Cerebellar nuclear complex (tissue), 1 donor: ENCODE measurements at regions not wholly inside any gene's neighbourhood (a gene's known extent, or its start where the extent isn't known, plus 50 kb on each side); places are given as distances from the start of the nearest gene placed in this dataset.

Experiments used
- DNase-seq, 2 experiments: peaks; one replicate each; lab custom pipeline; 2025; lab: John Stamatoyannopoulos, UW

DNA sequence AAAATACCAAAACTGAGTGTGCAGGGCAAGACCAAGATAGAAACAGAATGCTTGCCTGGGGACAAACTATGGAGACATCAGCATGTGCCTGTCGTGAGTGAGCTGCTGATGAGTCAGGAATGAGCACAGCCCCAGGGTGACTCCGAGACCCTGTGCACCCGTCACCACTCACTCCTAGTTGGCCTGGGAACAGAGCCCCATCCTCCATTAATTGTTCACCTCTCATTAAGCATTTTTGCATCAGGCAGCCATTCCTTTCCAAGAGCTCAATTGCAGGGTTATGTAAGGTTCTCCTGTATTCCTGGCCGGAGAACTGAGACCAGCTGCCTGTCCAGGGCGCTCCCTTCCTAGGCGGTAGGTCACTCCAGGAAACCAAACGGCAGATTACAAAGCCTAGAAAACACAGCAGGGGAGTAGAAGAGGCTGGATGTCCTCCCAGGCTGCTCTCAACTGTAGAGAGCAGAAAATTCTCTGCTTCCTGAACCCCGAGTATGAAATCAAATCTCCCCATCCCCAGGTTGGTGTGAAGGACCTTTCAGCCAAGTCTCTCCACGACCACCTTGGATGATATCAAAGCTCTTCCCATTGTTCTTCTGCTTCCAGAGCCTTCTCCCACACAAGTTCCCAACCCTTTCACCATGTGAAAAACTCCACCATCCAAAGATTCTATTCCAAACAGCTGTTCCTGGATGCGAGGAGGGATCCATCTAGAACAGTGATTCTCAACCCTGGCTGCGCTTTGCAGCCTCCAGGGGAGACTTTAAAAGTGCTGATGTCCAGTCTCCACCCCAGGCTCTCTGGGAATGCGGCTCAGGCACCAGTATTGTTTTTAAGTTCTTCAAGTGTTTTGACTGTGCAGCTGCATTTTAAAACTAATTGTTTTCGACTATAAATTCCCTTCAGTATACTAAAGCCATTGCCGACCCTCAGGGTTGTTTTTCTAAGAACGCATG, 532.6 kb upstream of the JARID2 start:
- DNase-seq, result peak in 1 of 2 experiments; percentile 58

DNA sequence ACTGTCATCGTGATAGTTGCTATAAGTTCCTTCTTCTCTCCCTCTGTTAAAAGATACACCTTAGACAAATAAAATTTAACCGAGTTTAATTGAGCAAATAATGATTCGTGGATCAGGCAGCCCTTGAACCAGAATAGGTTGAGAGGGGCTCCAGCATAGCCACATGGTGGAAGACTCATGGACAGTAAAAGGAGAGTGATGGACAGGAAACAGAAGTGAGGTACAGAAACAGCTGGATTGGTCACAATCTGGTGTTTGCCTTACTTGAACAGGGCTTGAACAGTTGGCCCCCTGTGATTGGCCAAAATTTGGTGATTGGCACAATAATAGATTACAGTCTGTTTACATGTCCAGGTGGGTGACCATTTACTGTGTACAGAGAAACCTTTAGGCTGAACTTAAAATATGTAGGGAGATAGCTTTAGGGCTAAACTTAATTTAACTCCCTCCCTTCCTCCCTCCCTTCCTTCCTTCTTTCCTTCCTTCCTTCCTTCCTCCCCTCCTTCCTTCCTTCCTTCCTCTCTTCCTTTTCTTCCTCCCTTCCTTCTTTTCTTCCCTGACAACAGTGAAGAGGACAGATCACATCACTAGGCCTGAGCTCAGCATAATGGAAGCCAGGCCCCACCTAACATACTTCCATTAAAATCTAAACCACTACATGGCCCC, 531.8 kb upstream of the JARID2 start:
- no peak for DNase-seq

DNA sequence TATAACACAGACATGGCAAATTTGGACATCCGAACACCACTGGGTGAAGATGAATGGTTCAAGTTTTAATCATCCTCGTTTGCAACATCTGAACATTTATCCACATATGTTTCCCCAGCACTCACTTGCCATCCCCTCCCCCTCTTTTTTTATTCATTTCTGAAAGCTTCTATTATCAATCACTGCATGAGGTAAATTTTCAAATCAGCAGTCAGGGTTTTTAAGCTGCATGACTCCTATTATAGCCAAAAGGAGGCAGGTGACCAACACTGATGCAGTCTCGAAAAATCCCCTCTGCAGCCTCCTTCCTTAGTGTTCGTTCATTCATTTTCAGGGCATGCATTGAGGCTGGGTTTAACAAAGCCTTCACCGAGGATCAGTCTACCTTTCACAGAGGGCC, 530.8 kb upstream of the JARID2 start:
- no peak for DNase-seq

DNA sequence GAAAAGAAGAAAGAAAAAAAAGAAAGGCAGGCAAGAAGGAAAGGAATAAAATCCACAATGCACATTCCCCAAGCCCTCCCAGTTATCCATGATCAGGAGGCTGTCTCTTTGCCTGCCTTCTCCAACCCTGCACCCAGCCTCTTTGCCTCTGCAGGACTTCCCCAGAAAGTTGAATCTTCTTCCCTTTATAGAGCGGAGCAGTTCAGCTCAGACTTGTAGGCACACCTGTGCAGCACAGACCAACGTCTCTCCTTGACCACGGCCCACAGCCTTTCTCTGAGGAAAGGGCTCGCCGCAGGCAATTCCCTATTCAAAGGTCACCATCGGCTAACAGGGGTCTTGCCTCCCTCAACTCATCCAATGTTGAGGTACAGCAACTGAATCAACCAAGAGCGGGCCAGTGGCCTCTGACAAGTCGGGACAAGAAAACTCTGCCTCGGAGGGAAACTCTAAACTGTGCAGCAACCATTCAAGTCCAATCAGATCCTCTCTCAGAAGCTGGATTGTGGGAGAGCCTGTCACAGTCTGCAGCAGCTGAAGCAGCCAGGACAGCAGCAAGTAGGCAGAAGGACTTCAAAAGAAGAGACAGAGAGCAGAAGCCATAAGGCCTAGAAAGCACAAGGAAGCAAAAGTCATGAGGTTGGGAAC, 529.2 kb upstream of the JARID2 start:
- no peak for DNase-seq

DNA sequence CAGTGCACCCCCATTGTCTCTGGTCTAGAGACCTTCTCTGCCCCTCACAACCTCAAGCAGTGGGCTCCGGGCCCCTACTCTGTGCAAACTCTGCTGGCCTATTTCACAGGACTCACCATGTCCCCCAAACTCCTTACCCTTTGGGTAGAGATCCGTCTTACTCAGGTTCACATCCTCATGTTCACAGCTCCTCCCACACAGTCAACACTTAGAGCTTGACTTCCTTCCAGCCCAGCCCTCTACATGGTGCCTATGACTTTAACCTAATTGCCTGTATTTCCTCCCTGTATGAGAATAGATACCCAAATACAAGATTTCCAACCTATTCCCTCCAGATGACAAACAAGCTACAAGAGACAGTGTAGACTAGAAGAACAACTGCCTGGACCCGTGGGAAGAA, 528.6 kb upstream of the JARID2 start:
- DNase-seq, result no peak

DNA sequence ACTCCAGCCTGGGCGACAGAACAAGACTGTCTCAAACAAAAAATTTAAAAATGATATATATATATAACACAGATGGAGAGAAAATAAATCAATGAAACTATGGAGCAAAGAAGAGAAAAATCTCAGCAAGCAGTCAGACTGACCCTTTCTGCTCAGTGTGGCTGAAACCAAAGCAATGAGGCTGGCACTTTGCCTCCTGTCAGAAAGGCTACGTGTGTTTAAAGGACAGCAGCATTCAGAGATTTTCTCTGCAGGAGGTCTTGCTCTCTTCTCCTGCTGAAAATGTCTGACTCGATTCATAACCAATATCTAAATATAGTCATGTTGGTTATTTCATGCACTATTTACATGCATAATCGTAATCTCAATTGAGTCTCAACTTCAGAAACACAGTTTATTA, 527.0 kb upstream of the JARID2 start:
- DNase-seq, result no peak

DNA sequence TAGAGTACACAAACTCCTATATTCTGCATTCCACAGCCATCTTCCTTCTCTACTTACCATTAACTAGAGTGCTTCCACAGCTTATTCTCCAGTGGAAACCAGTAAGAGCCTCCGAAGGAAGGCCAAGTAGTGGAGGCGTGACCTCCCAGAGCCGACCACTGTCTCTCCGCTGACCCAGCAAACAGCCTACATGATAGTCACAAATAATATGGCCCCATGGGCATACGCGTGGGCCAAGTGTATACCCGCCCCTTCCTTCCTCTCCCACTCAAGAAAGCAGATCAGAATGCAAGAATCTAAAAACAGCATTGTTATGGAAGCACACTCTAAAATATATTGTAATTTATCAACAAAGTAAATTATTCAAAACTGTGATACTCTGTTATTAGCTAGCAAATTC, 526.6 kb upstream of the JARID2 start:
- DNase-seq, result no peak

DNA sequence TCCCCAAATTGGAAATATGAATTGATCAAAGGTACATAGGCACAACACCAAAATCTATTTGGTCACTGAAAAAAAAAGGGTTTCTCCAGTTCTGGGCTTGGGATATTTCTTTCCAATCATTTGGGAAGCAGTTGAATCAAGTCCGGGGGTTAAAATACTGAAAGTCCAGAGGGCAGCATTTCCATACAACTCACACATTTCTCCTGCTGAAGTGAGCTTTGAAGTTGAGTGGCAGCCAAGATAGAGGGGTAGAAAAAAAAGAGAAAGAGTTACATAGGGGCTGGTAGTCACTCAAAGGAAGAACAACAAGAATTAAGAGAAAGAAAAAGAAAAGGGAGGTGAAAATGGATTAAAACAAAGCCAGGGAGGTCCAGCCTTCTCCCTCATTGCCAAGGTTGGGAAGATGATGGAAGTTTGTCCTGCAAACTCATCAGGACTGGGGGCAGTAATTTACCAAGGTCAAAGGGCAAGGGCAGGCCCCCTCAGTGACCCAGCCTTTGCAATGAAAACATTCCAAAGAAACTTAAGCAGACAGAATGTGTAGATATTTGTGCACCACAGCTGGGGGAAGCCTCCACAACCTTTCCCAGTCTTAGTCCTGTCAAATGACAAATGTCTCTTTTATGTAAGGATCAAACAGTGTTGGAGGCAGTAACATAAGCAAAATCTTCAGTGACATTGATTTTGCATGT, 525.3 kb upstream of the JARID2 start:
- DNase-seq, result no peak

DNA sequence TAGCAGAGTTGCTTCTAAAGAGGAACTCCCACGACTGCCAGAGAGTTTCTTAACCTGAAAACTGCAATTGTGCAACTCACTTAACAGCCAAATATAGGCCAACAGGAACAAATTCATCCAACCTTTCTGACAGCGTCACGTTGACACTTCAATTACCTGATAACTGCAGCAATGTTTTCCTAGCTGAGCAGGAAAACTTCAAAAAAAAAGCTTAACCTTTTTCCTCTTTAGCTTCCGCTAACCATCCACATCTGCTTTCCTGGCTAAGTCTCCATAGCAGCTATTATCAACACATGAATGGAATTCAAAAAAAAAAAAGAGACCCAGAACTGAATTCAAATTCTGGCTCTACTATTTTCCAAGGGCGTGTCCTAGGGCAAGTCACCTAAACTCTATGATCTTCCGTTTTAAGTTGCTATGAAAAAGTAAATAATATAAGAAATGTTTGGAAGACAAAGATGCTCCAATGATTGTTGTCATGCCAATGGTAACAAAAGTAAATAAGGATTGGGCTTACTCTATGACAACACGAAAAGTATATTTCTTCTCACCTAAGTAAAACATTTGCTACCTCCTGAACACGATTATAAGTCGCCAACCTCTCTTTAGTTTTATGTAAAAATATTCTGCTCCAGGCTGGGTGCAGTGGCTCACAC, 524.6 kb upstream of the JARID2 start:
- no peak for DNase-seq

DNA sequence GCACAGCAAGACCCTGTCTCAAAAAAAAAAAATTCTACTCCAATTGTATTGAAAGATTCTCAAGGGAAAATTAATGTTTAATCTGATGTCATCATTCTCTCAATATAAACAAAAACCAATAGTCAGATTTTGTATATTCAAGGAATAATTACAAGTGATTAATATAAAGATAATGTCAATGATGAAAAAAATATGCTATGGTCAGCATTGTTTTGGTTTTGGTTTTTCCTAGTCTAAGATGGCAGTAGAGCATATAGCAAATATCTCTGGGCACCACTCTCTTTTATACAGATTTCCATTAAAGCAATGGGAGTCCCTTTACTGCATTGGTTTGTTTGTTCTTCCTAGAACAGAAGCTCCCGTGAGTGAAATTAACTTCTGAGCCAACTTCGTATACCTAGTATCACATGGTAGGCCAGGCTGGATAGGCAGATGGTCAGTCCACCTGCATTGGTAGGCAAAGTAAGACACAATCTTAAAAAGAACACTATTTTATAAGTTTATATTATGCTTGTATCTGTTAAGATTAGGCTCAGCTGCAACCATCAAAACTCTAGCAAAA, 523.8 kb upstream of the JARID2 start:
- no peak for DNase-seq

DNA sequence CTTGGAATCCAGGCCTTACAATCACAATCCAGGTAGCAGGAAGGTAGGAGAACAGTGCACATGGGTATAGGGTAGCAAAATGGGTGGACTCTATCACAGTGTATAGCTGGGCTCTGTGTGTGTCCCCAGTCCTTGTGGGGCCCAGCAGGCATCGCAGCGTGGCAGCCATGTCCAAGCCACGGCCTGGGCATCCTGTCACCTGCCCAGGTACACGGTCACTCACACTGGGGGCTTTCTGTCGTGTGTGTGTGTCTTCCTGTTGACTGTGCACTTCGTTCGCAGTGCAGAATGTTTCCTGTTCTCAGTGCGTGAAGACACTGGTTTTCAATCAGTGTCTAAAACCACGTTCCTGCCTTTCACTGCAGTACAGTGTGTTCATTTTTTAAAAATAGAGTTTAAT, 523.2 kb upstream of the JARID2 start:
- no peak for DNase-seq

DNA sequence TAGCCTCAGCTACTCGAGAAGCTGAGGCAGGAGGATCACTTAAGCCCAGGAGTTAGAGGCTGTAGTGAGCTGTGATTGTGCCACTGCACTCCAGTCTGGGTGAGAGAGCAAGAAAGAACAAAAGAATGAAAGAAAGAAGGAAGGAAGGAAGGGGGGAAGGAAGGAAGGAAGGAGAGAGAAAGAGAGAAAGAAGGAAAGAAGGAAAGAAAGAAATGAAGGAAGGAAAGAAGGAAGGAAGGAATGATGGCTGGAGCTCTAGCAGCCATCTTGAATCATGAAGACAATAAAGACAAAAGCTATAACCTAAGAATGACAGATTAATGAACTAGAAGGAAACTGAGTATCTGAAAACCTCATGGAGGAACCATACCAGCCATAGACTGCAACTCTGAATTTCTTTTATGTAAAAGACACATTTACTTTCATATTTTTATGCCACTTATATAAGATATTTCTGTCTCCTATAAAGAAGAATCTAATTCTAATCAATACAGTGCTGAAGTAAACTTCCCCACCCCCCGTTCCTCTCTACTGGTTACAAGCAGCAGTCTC, 522.3 kb upstream of the JARID2 start:
- DNase-seq, result no peak

DNA sequence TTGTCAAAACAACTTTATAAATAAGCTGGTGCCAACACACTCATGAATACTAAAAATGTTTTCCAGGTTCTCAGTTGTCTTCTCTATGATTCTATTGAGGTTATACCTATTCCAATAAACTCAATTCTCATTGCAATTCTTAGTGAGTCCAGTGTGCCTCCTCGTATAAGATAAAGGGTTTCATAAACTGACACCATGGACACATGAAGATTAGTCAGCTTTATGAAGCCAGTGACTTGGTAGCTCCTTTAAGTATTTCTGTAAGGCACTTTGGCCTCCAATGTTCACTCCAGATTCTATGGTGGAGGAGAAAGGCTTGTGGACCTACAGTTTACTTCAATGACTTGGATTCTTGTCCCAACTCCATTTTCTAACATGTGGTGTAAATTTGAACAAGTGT, 521.3 kb upstream of the JARID2 start:
- no peak for DNase-seq

DNA sequence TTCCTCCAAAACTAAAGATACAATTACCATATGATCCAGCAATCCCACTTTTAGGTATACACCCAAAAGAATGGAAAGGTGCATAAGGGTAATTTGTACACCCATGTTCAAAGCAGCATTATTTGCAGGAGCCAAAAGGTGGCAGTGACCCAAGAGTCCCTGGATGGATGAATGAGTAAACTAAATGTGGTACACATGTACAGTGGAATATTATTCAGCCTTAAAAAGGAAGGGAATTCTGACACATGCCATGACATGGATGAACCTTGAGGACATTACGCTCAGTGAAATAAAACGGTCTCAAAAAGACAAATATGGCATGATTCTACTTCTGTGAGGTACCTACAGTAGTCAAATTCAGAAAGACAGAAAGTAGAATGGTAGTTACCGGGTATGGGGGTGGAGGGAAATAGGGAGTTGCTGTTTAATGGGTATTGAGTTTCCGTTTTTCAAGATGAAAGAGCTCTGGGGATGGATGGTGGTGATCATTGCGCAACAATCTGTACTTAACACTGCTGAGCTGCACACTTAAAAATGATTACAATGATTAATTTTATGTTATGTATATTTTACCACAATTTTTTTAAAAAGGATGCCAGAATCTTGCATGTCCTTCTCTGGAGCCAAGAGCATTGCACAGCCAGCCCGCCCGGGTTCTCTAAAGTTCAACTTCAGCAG, 518.9 kb upstream of the JARID2 start:
- DNase-seq, result no peak

DNA sequence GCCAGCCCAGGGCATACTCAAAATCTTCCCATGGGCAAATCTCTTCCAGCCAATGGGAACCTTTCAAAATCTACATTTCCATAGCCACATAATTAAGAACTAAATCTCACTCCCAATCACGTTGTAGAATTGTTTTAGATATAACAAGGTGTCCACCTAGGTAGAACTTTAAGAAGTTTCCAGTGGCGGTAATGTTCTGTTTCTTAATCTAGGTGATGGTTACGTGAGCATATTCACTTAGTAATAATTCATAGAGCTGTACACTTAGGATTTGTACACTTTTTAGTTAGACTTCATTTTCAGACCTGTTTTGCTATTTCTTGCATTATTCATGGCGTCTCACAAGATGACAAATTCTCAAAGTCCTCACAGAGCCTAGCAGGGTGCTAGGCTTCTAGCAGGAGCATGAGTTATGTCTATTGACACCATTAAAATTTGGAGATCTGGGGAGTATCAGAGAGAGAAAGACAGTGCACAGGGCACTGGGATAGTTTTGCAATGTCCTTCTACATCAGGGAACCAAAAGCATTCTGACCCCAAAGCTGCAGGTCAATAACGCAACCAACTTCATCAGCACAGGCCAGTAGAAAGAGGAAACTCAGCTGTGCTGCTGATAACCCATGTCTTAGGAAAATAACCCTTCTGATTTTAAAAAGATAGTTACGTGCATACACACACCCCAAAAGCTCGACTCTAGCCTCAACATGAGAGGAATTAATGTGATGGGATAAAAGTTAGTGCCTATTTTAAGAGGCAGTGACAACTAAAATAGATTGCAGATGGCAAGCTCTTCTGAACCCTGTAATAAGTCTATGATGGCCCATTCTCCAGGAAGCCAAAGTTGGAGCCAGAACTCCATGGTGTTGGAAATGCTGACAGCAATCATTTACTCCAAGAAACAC, 518.1 kb upstream of the JARID2 start:
- no peak for DNase-seq

DNA sequence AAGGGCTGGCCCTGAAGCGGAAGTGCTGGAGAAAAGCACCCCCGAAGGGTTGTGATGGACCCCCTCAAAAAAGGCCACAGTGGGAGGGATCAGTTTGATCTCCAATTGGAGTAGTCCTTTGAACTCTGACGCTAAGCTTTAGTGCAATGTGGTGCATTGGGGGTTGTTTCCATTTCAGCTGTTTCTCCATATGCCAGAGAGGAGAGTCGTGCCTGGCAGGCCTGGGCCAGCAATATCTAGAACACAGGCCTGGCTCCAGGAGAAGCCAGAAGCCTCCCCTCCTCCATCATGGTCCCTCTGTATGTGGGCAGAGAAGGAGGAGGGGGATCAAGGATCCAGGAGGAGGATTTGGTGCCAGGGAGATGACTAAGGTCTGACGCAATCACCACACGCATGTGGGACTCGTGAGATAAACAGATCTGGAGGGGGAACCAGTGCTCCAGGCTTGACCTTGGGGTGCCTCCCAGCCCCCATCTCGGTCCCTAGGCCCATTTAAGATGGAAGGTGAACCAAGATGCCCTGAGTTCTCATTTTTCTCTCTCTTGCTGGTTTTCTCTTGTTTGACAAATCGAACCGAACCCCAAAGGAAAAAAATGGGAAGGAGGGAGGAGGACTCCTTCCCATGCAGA, 517.4 kb upstream of the JARID2 start:
- no peak for DNase-seq

DNA sequence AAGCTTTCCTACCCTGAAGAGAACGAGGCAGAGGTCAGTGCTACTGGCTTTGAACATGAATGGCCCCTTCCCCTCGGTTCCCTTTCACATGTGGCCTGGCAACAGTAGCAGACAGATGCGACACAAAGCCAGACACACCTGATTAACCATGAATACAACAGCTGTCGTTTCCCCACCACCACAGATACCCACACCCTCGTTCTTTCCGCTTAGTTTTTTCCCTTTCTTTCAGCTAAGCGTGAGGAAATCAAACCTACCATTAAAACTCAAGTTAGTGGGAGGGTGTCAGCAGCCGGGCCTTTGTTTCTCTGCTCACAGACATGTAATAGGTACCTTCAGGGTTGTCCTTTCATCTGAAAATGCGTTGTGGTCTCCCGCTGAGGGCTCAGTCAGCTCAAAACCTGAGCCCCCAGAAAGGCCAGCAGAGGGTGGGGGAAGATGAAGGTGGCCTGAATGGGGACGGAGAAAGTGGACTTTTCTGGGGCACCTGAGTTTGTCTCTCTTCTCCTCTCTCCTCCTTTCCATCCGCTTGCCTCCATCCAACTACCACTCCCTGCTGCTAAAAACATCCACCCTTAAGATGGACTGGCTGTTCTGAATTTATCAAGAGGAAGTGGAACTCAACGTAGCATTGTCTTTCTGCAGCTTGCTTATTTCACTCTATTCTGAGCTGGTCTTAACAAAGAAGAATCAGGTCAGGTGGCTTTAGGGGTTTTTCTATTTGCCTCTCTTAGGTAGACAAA, 516.6 kb upstream of the JARID2 start:
- no peak for DNase-seq

DNA sequence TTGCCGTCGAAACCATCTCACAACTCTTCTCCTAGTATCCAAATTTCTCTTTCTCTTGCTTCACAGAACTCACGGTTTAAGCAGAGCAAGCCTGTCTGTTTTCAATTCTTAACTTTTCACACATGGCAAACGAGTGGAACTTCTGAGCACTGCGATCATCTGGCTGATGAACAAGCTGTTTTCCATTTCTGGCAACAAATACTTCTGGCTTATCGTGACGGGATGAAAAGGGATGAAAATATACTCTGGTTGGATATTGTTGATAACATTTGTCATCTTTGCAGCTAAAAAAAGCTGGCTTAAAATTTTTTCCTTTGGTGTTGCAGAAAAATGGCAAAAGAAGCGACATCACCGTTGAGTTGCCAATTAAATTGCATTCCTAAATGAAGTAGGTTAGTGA, 515.2 kb upstream of the JARID2 start:
- DNase-seq, result no peak
